HG03457 (cell line): ENCODE measurements at regions not wholly inside any gene's neighbourhood (a gene's known extent, or its start where the extent isn't known, plus 50 kb on each side); places are given as distances from the start of the nearest gene placed in this dataset.

Experiments used
- ATAC-seq: cut with Tn5 transposase; IDR thresholded peaks from one replicate; pipeline ENCODE4 v1.9.1; 2021; ENCODE audit warnings: moderate number of reproducible peaks; ENCODE audit not compliant: unreplicated experiment

DNA sequence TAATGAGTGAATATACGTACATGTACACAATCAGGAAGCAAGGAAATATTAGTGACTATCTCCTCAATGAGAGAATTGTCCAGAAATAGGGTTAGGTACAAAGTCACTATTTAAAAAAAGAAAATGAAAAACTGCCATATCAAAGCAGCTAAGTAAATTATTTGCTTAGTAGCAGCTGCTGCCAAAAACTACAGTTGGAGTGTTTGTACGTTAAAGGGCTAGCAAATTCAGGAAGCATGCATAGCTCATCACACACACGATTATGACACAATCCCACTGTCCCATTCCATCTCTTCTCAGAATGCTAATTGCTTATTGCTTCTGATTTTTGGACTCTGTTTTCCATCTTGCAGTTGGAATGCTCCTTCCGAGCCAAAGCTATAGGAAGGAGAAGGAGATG lies 2012.5 kb upstream of the LRRTM1 start:
- no peak for ATAC-seq

DNA sequence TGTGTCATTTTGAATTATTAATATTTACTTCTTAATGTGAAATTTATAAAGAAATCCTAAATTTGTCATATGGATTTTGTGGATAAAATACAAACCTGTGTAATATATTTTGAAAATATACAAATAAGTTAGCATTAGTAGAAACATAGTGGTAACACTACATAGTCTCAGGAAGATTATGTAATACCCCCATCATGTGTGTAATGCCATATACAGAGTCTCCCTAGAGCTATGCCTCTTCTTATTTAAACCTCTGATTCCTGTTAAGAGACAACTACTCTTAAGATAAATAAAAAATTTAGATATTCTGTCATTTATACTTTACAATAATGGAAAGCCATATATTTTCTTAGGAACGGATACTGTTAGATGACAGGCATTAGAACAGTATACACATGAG lies 2012.0 kb upstream of the LRRTM1 start:
- ATAC-seq = no peak

DNA sequence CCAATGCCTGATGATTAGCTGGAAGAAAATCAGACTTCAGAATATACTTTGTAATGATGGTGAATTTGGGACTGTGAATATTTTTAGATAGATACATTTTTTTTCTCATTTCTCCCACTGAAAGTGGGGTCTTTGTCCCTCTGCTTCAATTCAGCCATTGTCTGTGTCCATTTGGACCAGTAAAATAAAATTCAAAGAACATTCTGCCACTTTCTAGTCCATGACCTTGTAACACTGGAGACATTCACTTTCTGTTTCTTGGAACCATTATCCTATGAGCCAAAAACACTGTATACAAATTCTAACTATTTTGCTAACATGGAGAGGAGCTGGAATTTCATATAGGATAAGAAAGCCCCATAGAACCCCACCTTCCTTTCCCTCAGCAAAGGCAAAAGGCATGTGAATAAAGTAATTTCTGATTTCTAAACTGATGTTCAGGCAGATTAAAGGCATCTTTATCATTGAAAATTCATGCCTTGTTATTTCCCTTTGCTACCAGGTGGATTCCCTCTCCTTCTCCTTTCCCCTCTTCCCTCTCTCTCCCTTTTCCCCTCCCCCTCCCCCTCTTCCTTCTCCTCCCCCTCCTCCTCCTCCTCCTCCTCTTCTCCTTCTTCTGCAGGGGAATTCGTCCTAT lies 2010.4 kb upstream of the LRRTM1 start:
- no peak for ATAC-seq

DNA sequence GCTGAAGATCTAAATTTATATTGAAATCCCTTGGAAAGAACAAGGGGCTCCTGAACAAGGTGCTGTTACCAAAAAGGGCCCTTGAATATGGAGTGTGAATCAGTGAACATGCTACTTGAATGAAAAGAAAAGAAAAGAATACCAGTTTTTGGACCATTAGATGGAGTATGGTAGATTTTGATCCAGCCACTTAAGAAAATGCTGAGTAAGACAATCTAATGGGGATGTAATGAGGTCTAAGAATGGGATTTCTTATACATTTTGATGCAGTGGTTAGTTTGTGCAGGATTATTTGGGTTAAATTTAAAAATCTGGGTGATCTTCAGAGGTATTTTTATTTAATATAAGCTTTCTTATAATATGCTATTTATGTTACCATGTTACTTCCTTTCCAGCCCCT lies 2003.0 kb upstream of the LRRTM1 start:
- ATAC-seq = no peak

DNA sequence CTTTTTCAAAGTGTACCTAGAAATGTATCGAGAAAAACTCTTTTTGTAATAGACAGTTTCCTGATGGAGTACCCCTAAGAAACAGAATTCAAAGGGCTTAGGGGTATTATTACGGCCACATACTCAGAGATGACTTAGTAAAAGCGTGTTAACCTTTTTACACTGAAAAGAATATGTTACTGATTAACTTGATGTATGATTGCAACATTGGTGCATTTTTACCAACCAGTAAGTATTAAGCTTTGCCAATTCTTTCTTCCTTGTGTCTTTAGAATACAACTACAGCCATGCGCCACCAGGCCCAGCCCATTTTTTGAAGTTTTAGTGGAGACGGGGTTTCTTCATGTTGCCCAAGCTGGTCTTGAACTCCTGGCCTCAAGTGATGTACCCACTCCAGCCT lies 1997.0 kb upstream of the LRRTM1 start:
- ATAC-seq = no peak

DNA sequence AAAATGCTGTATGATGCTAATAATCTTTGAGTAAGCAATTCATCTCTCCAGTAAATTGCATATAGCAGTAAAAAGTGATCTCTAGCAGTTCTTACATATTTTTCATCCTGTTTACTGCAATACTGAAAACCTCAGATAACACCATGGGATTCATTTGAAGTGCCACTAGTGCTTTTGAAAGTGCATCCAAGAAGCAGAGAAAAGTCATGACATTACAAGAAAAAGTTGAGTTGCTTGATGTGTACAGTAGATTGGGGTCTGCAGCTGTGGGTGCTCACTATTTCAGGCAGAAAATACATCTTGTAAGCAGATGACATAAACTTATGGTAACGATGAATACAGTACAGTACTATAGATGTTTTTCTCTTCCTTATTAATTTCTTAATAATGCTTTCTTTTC lies 1984.9 kb upstream of the LRRTM1 start:
- ATAC-seq = no peak

DNA sequence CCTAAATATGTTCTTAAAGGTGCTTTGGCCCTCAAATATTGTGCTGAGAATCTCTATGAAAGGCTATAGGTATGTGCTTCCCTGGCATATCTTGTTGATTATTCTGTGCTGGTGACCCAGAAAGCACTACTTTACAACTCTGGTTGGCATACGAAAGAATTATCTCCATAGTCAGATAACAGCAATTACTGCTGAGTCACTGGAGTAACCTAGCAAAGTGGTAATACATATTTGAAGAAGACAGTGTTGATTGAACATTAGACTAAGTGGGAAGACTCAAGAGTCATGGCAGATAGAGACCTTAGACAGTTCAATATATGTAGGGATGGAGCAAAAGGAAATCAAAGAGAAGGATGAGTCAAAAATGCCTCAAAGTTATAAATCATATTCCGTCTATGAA lies 1978.5 kb upstream of the LRRTM1 start:
- ATAC-seq = no peak

DNA sequence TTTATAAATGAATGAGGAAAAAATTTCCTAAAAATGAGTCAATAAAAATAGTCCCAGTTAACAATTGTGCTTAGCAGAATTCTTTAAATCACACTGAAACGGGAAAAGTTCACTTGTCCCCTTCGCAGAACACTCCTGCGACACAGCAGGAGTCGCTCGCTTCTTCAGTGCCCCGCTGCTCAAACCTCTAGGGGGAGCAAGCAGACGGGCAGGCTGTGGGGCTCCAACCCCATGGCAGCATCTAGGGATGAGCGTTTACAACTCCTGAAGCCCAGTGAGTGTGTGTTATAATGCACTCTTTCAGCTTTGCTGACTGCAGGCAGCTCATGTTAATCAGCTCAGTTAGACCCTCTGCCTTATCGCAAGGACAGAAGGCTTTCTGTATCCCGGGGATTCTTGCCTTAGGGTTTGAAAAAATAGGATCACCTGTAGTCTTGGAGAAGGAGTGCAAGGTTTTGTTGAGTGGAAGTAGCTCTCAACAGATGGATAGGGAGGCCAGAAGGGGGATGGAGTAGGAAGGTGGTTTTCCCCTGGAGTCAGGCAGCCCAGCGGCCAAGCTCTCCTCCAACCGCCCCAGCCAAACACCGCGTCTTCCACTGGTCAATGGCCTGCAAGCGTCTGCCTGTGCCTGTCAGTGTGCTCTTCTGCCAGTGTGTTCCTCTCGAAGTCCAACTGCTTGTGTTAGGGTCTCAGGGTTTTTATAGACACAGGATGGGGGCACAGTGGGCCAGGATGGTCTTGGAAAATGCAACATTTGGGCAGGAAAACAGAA lies 1977.7 kb upstream of the LRRTM1 start:
- no peak for ATAC-seq

DNA sequence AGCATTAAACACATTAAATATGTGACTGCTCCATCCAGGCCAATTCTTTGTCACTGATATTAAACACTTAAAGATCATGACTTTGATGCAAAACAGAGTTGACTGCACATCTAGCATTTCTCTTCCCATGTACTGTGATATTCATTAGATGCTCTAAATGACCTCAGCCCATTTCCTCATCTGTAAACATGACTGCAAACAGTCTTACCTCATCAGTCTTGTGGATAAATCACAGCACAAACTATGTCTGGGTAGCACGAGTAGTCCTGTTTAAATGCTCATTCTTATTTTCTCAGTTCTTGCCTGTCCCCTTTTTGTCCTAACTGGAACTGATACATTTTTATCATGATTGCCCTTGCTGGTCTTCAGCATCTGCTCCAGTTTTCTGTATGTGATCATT lies 1974.8 kb upstream of the LRRTM1 start:
- ATAC-seq = no peak

DNA sequence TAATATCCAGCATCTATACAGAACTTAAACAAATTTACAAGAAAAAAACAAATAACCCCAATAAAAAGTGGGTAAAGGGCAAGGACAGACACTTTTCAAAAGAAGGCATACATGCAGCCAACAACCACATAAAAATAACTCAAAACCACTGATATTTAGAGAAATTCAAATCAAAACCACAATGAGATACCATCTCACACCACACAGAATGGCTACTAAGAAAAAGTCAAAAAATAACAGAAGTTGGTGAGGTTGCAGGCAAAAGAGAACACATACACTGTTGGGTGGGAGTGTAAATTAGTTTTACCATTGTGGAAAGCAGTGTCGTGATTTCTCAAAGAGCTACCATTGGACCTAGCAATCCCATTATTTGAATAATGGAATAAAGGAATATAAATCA lies 1973.9 kb upstream of the LRRTM1 start:
- no peak for ATAC-seq

DNA sequence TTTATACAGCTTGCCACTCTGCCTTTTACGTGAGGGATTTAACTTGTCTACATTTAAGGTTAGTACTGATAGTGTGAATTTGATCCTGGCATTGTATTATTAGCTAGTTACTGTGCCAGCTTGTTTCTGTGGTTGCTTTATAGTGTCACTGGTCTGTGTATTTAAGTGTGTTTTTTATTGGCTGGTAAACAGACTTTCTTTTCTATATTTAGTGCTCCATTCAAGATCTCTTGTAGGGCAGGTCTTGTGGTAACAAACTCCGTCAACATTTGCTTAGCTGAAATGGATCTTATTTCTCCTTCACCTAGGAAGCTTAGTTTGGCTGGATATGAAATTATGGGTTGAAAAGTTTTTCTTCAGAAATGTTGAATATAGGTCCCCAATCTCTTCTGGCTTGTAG lies 1971.0 kb upstream of the LRRTM1 start:
- no peak for ATAC-seq

DNA sequence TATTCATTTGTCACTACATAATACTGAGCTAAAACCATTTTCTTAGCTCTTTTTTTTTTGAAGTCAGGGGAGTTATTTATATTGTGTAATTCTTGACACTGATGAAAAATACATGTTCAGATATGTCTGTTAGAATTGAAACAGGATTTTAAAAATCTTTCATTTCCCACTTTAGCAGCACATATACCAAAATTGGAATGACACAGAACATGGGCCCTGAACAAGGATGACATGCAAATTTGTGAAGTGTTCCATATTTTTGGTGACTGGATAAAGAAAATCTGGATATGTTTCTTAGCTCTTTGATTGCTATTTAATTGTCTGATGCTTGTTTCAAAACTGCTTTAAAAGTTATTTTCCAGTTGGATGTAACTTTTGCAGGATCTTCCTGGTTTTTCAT lies 1963.9 kb upstream of the LRRTM1 start:
- no peak for ATAC-seq

DNA sequence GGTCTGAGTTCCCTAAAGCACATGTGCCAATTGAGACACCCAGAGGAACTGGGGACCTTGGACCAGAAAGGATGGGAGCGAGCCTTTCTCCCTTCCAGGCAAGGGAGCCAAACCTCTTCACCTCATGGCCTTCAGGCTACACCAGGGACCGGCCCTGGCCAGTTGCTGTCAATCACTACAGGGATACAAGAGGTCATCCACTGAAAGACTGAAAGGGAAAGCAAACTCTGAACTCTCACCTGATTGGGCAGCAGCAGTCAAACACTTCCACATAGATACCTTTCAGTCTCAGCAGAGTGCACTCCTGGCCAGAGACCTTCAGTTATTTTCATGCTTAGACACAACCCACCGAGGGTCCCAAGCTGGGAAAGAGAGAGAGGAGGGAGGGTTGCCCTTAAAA lies 1956.0 kb upstream of the LRRTM1 start:
- no peak for ATAC-seq

DNA sequence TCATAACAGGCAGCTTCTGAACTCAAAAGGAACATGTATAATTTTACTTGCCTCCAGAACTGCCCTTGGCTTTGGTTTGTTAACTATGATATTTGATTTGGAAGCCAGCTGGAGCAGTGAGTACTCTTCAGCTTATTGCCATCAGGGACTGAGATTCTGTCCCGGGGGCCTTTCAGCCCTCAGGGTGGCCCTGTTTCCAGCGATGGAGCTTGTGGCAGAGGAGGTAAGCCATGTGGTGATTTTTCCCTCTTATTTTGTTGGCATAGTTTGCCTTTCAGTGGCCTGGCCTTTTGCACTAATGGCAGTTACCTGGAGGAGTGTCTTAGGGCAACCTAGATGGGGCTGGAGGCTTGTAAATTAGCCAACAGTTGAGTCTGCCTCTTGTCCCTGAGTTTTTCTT lies 1955.0 kb upstream of the LRRTM1 start:
- no peak for ATAC-seq

DNA sequence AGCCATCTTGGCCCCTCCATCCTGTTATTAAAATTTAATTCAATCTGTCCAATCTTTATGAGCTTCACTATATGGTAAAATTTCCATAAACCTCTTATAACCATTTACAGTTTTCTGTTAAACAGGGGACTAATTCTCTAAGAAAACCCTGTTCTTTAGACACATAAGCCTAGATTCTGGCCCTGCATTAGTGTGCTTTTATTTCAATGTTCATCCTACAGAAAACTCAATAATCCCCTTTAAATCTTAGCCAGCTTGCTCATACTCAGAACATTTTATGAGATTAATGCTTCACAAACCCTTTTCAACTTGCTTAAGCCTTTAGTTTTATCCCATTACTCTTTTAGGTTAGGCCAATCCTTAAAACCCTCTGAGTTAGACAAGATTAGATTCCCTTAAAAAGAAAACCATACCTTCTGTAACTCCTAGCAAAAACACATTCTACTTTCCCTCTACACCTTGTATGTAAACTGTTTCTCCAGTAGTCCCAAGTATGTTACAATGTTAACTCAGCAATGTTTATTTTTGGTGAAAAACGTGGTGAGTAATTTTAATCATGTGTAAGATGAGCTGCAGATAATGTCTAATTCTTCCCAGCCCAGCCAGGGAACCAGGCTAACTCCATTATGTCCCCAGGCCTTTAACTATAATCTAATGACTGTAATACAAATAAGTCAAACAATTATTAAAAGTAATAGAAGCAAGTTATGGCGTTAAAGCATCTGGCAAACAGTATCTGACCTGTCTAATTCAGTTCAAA lies 1953.4 kb upstream of the LRRTM1 start:
- no peak for ATAC-seq

DNA sequence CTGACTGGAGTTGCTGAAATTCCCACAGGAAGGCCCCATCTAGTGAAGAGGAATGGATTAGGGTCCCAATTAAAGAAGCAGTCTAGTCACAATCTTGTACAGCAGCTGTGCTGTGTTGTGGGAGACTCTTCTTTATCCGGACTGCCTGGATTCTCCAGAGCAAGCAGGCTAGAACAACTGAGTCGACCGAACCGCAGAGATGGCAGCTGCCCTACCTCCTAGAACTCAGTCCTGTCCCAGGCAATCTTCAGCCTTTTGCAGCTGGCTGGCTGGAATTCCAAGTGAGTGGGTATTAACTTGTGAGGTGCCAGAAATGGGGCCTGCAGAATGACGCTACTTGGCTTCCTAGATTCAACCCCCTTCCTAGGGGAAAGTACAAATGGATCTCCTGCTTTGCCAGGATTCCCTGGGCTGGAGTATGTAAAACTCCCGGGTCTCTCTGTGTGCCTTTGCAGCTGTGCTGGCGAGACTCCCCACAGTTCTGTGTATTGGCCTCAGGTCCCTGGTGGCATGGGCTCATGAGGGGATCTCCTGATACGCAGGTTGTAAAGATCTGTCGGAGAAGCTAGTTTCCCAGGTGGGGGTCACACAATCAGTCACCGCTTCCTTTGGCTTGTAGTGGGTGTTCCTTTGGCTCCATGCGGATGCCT lies 1952.6 kb upstream of the LRRTM1 start:
- no peak for ATAC-seq

DNA sequence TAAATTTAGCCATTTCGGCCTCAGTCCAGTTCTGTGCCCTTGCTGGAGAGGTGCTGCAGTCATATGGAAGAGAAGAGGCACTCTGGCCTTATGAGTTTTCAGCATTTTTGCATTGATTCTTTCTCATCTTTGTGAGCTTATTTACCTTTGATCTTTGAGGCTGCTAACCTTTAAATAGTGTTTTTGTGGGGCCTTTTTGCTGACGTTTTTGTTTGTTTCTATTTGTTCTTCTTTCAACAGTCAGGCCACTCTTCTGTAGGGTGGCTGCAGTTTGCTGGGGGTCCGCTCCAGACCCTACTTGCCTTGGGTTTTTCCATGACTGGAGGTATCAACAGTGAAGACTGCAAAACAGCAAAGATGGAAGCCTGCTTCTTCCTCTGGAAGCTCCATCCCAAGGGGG lies 1951.7 kb upstream of the LRRTM1 start:
- ATAC-seq = no peak

DNA sequence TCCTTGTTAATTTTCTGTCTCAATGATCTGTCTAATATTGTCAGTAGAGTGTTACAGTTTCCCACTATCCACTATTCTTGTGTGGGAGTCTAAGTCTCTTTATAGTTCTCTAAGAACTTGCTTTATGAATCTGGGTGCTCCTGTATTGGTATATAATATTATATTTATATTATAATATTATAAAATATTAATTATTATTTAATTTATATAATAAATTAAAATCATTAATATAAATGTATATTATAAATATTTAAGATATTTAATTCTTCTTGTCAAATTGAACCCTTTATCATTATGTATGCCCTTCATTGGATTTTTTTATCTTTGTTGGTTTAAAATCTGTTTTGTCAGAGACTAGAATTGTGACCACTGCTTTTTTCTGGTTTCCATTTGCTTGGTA lies 1950.2 kb upstream of the LRRTM1 start:
- no peak for ATAC-seq

DNA sequence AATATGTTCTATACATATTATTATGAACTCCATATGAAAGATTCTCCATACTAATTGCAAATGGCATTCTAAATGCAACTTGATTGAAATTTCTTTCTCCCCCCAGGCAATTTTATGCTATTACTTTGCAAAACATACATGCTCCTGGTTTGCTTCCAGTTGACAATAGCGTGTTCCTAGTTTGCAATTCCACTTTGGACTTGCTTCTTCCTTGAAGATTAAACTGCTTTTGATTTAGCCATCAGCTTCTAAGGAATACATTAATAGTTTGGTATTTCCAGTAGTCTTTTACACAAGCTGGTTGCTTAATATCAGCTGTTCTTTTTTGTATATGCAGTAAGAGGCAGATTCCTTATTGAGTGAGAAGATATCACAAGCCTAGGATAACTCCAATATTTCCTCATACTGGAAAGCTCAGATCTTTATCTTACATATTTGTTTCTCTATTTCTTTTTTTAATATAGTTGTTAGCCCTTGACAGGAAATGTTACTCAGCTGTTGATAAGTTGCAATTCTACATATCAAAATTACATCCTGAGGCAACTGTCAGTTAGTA lies 1941.7 kb upstream of the LRRTM1 start:
- no peak for ATAC-seq

DNA sequence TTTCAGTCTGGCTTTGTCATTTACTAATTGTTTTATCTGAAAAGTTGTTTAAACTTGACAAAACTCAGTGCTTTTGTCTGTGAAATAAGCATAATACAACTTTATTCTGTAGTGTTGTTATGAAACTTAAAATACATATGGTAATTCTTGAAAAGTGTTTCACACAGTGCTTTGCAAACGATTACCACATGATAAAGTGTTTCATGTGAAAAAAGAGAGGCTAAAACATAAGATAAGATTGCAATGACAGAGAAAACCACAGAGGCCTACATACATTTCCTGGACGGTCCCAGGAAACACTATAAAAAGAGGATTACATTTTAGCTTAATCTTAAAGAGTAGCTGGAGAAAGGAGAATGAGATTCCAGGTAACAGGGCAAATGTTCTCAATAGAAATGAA lies 1934.6 kb upstream of the LRRTM1 start:
- no peak for ATAC-seq

DNA sequence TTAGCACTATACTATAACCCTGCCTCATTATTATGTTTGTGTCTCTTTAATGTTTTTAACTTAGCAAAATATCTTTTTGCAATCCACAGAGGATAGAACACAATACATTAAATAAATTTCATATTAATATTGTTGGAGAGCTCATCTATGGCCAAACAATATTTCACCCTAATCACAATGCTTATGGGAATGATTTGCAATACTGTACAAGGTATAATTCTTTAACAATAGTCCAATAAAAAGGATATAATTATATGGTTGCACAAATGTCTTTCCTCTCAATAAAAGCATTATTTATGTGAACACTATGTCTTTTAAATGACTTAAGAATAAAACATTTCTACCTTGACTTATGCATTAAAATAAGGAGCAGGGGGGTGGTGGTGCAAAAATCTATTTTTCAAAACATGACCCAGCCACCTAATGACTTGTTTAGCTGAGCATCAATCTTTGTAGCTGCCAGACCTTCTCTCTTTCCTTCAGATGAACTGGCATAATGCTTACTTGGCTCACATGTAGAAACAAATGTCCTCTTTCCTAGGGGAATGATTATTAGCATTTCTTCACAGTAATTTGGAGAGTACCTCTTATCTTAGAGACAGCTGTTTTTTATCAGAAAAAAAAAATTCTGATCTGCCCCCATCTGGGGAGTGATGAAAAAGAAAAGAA lies 1933.6 kb upstream of the LRRTM1 start:
- ATAC-seq = no peak
